SK-N-SH (cell line): ENCODE measurements at regions not wholly inside any gene's neighbourhood (a gene's known extent, or its start where the extent isn't known, plus 50 kb on each side); places are given as distances from the start of the nearest gene placed in this dataset.

Experiments used
- CTCF ChIA-PET: fragments of 300-600, 350-600 bp; formaldehyde crosslinking; extraction: SDS; loops from one replicate; lab custom pipeline; 2021; lab: Yijun Ruan, JAX
- POLR2A ChIA-PET: fragments of 350-600 bp; sonication (Branson Sonifier 250); formaldehyde crosslinking; extraction: SDS; loops from one replicate; lab custom pipeline; 2020; ENCODE audit warnings: antibody characterized with exemption, inconsistent platforms; lab: Yijun Ruan, JAX
- DNase-seq: peaks from one replicate; pipeline ENCODE4 v3.0.0; 2012
- H2AFZ ChIP-seq: fragments of 200-600 bp; sonication (generic); 2 replicates; pipeline ENCODE4 v1.8.1; 2016; ENCODE audit warnings: antibody characterized with exemption, mild to moderate bottlenecking, low read depth
- H3F3A ChIP-seq: fragments of 200-600 bp; sonication (generic); replicated peaks from 2 replicates; pipeline ENCODE3; 2016; ENCODE audit warnings: antibody characterized with exemption, mild to moderate bottlenecking; ENCODE audit not compliant: insufficient read depth
- H3K27ac ChIP-seq, 2 experiments: fragments of 200-500 bp in 1 of 2; fragments of 200-600 bp in 1 of 2; sonication (Bioruptor generic) in 1 of 2; sonication (generic), shearing (Covaris generic) in 1 of 2; 2 replicates each; pipeline versions ENCODE4 v1.5.1 to v1.6.1; 2014 to 2016; ENCODE audit warnings: low read depth in 2 of 2, inconsistent platforms in 1 of 2, low read length in 1 of 2, mild to moderate bottlenecking in 1 of 2, mixed read lengths in 1 of 2
- H3K27me3 ChIP-seq: fragments of 200-600 bp; sonication (generic), shearing (Covaris generic); 2 replicates; pipeline ENCODE4 v1.6.1; 2016; ENCODE audit warnings: mixed run types; ENCODE audit not compliant: insufficient read depth
- H3K36me3 ChIP-seq, 2 experiments: fragments of 200-500 bp in 1 of 2; fragments of 200-600 bp in 1 of 2; sonication (Bioruptor generic) in 1 of 2; sonication (generic) in 1 of 2; replicated peaks in 1 of 2; 2 replicates each; pipeline versions ENCODE3 to v1.5.1; 2014 to 2016; ENCODE audit warnings: low read length in 1 of 2, mild to moderate bottlenecking in 1 of 2; ENCODE audit not compliant: insufficient read depth in 2 of 2, control insufficient read depth in 1 of 2
- H3K4me1 ChIP-seq, 2 experiments: fragments of 200-500 bp in 1 of 2; fragments of 200-600 bp in 1 of 2; sonication (Bioruptor generic) in 1 of 2; sonication (generic), shearing (Covaris generic) in 1 of 2; 2 replicates each; pipeline versions ENCODE4 v1.5.1 to v1.6.1; 2014 to 2016; ENCODE audit warnings: low read depth in 1 of 2, low read length in 1 of 2, mixed run types in 1 of 2; ENCODE audit not compliant: insufficient read depth in 2 of 2, control insufficient read depth in 1 of 2
- H3K4me2 ChIP-seq: fragments of 200-600 bp; sonication (generic), shearing (Covaris generic); 2 replicates; pipeline ENCODE4 v1.6.1; 2017; ENCODE audit warnings: mixed run types
- H3K4me3 ChIP-seq, 2 experiments: fragments of 200-500 bp in 1 of 2; fragments of 200-600 bp in 1 of 2; sonication (Bioruptor generic) in 1 of 2; sonication (generic), shearing (Covaris generic) in 1 of 2; 2 replicates each; pipeline versions ENCODE4 v1.5.1 to v1.8.1; 2014 to 2016; ENCODE audit warnings: low read depth in 2 of 2, inconsistent platforms in 1 of 2, low read length in 1 of 2, mild to moderate bottlenecking in 1 of 2, mixed read lengths in 1 of 2, moderate library complexity in 1 of 2
- H3K79me2 ChIP-seq: fragments of 200-600 bp; sonication (generic); 2 replicates; pipeline ENCODE4 v1.8.1; 2017; ENCODE audit warnings: mild to moderate bottlenecking; ENCODE audit not compliant: insufficient read depth
- H3K9ac ChIP-seq: fragments of 200-600 bp; sonication (generic); 2 replicates; pipeline ENCODE4 v1.6.1; 2017; ENCODE audit warnings: mixed run types
- H3K9me2 ChIP-seq: fragments of 200-600 bp; sonication (generic); 2 replicates; pipeline ENCODE4 v1.6.1; 2017; ENCODE audit warnings: mixed run types
- H3K9me3 ChIP-seq: fragments of 200-600 bp; sonication (generic); 2 replicates; pipeline ENCODE4 v1.6.1; 2017; ENCODE audit warnings: mixed run types, mild to moderate bottlenecking, moderate library complexity
- H4K20me1 ChIP-seq: fragments of 200-600 bp; sonication (generic); 2 replicates; pipeline ENCODE4 v1.6.1; 2017; ENCODE audit warnings: mild to moderate bottlenecking, mixed run types; ENCODE audit not compliant: insufficient read depth
- EP300 ChIP-seq, 2 experiments: IDR thresholded peaks; 2 replicates each; pipeline versions ENCODE4 v1.4.0 to v1.6.1; 2012; ENCODE audit warnings: borderline replicate concordance in 1 of 2, low read depth in 1 of 2, low read length in 1 of 2
- FOXM1 ChIP-seq: IDR thresholded peaks from 2 replicates; pipeline ENCODE4 v1.4.0; 2012; ENCODE audit warnings: low read depth, mild to moderate bottlenecking
- GABPA ChIP-seq: IDR thresholded peaks from 2 replicates; pipeline ENCODE4 v1.4.0; 2012; ENCODE audit warnings: low read depth, mild to moderate bottlenecking
- GATA2 ChIP-seq: sonication (generic); formaldehyde crosslinking; IDR thresholded peaks from 2 replicates; pipeline ENCODE4 v1.5.0; 2020; ENCODE audit warnings: mild to moderate bottlenecking, missing genetic modification reagents
- NRF1 ChIP-seq: IDR thresholded peaks from 2 replicates; pipeline ENCODE4 v1.6.1; 2012; ENCODE audit warnings: low read depth, mild to moderate bottlenecking, low read length
- POLR2AphosphoS5 ChIP-seq: IDR thresholded peaks from 2 replicates; pipeline ENCODE4 v1.6.1; 2012; ENCODE audit warnings: low read depth, low read length
- RAD21 ChIP-seq: IDR thresholded peaks from 2 replicates; pipeline ENCODE4 v1.6.1; 2012; ENCODE audit warnings: mild to moderate bottlenecking, low read length
- RFX5 ChIP-seq: IDR thresholded peaks from 2 replicates; pipeline ENCODE4 v1.6.1; 2012; ENCODE audit warnings: mild to moderate bottlenecking, improper control_type of control experiment, low read length
- SMC3 ChIP-seq: IDR thresholded peaks from 2 replicates; pipeline ENCODE4 v1.6.1; 2012; ENCODE audit warnings: low read depth, low read length, improper control_type of control experiment
- TAF1 ChIP-seq: IDR thresholded peaks from 2 replicates; pipeline ENCODE4 v1.6.1; 2012; ENCODE audit warnings: low read depth, mild to moderate bottlenecking, low read length, moderate library complexity, borderline replicate concordance
- WGBS: methylation state at CpG from one replicate; pipeline ENCODE4 v1.1.6; 2017; ENCODE audit warnings: low lambda C conversion rate; 5-methylcytosine and 5-hydroxymethylcytosine counted together
- TF ChIP-seq, protein P1 (sequence below): IDR thresholded peaks from 2 replicates; pipeline ENCODE4 v1.4.0; 2012; ENCODE audit warnings: low read depth, borderline replicate concordance
- TF ChIP-seq, protein P2 (sequence below): IDR thresholded peaks from 2 replicates; pipeline ENCODE4 v1.6.1; 2012; ENCODE audit warnings: mild to moderate bottlenecking, low read depth, low read length, moderate library complexity
- TF ChIP-seq, protein P3 (sequence below): IDR thresholded peaks from 2 replicates; pipeline ENCODE4 v1.4.0; 2012; ENCODE audit warnings: low read depth, borderline replicate concordance

DNA sequence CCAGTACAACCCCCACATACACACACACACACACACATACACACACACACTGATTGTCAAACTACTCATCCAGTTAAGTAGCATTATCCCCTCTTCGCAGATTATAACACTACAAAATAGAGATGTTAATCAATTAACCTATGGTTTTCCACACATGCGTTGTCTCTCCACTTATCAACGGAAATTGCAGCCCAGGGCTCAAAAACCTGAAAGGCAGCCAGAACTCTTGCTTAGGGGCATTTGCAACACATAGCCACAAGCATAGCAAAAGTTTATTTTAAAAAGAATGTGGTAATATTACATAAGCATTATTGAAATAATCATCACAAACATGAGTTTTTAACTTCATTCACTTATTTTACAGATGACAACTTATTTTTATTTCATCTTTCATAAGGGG lies 265.8 kb downstream of the SLC16A7 start:
- no peaks in the 10 kb centered on the region for H3F3A ChIP-seq
- H3K4me1 ChIP-seq = no peaks in the 10 kb centered on the region
- no peak overlapping the region for H3K4me2 ChIP-seq
- DNase-seq = no peak
- H3K79me2 ChIP-seq = no peaks in the 10 kb centered on the region
- H3K27ac ChIP-seq = no peak overlapping the region
- WGBS = 8% methylated on average over 3 of the region's 3 CpGs
- POLR2A ChIA-PET = no interaction called here
- no peaks in the 10 kb centered on the region for H3K36me3 ChIP-seq
- no peaks in the 10 kb centered on the region for H4K20me1 ChIP-seq
- H3K9me3 ChIP-seq = no peaks in the 10 kb centered on the region
- TF ChIP-seq NRF1 (no peak), TAF1 (no peak), SMC3 (no peak), GATA2 (CRISPR knock-in tag) (no peak), EP300 (IDR thresholded peaks at IDR 0.05; ENCODE audit: borderline replicate concordance in 1 of 2, low read depth in 1 of 2, low read length in 1 of 2) (no peak), FOXM1 (no peak), POLR2AphosphoS5 (no peak), GABPA (no peak), RFX5 (no peak), RAD21 (no peak)
- TF ChIP-seq, protein P1, sequence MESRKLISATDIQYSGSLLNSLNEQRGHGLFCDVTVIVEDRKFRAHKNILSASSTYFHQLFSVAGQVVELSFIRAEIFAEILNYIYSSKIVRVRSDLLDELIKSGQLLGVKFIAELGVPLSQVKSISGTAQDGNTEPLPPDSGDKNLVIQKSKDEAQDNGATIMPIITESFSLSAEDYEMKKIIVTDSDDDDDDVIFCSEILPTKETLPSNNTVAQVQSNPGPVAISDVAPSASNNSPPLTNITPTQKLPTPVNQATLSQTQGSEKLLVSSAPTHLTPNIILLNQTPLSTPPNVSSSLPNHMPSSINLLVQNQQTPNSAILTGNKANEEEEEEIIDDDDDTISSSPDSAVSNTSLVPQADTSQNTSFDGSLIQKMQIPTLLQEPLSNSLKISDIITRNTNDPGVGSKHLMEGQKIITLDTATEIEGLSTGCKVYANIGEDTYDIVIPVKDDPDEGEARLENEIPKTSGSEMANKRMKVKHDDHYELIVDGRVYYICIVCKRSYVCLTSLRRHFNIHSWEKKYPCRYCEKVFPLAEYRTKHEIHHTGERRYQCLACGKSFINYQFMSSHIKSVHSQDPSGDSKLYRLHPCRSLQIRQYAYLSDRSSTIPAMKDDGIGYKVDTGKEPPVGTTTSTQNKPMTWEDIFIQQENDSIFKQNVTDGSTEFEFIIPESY = no peak
- TF ChIP-seq, protein P2, sequence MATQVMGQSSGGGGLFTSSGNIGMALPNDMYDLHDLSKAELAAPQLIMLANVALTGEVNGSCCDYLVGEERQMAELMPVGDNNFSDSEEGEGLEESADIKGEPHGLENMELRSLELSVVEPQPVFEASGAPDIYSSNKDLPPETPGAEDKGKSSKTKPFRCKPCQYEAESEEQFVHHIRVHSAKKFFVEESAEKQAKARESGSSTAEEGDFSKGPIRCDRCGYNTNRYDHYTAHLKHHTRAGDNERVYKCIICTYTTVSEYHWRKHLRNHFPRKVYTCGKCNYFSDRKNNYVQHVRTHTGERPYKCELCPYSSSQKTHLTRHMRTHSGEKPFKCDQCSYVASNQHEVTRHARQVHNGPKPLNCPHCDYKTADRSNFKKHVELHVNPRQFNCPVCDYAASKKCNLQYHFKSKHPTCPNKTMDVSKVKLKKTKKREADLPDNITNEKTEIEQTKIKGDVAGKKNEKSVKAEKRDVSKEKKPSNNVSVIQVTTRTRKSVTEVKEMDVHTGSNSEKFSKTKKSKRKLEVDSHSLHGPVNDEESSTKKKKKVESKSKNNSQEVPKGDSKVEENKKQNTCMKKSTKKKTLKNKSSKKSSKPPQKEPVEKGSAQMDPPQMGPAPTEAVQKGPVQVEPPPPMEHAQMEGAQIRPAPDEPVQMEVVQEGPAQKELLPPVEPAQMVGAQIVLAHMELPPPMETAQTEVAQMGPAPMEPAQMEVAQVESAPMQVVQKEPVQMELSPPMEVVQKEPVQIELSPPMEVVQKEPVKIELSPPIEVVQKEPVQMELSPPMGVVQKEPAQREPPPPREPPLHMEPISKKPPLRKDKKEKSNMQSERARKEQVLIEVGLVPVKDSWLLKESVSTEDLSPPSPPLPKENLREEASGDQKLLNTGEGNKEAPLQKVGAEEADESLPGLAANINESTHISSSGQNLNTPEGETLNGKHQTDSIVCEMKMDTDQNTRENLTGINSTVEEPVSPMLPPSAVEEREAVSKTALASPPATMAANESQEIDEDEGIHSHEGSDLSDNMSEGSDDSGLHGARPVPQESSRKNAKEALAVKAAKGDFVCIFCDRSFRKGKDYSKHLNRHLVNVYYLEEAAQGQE = no peak
- TF ChIP-seq, all 33 proteins: peak for 0
- Histone ChIP-seq H2AFZ (no peak overlapping the region), H3K9ac (no peak overlapping the region), H3K4me3 (no peak overlapping the region), H3K9me2 (no peaks in the 10 kb centered on the region), H3K27me3 (no peaks in the 10 kb centered on the region)
- CTCF ChIA-PET = no interaction called here

DNA sequence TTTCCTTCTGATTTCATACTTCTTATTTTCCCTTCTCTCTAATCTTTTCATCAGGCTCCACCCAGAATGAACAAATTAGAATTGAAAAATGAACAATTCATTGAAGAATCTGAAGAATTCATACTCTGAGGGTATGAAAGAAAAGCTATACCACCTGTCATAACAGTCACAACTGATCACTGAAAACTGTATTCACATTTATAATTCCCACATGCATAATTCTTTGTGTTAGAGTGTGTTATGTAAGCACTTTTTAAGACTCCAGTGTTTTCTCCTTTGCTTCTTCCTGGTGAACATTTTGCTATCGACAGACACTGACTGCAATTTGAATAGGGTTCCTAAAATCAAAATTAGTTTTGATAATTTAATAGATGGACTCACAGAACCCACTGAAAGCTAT lies 271.2 kb downstream of the SLC16A7 start:
- Histone ChIP-seq H3K79me2 (no peaks in the 10 kb centered on the region), H3K27ac (no peak overlapping the region), H3K9me2 (no peaks in the 10 kb centered on the region), H3K9me3 (no peaks in the 10 kb centered on the region), H4K20me1 (no peaks in the 10 kb centered on the region), H3F3A (no peaks in the 10 kb centered on the region), H3K4me2 (no peak overlapping the region), H3K4me3 (no peak overlapping the region), H3K9ac (no peak overlapping the region), H3K4me1 (no peaks in the 10 kb centered on the region), H3K27me3 (no peaks in the 10 kb centered on the region), H3K36me3 (no peaks in the 10 kb centered on the region), H2AFZ (no peak overlapping the region)
- no peak for TF ChIP-seq NRF1
- TF ChIP-seq, protein P3, sequence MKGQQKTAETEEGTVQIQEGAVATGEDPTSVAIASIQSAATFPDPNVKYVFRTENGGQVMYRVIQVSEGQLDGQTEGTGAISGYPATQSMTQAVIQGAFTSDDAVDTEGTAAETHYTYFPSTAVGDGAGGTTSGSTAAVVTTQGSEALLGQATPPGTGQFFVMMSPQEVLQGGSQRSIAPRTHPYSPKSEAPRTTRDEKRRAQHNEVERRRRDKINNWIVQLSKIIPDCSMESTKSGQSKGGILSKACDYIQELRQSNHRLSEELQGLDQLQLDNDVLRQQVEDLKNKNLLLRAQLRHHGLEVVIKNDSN = no peak
- WGBS = 0% methylated on average over 1 of the region's 1 CpG
- ChIA-PET POLR2A (no interaction called here), CTCF (no interaction called here)
- DNase-seq = no peak
